SIG-M5 treated with dmso at 0.1 percent for 504 hours (cell line): ENCODE measurements at regions not wholly inside any gene's neighbourhood (a gene's known extent, or its start where the extent isn't known, plus 50 kb on each side); places are given as distances from the start of the nearest gene placed in this dataset.

Experiments
- DNase-seq: peaks from one replicate; lab custom pipeline; 2025; ENCODE audit not compliant: unreplicated experiment; lab: John Stamatoyannopoulos, UW

GRCh38 chr13:26838821-26839220, 78.2 kb upstream of the GPR12 start:
- no peak for DNase-seq

GRCh38 chr13:26837997-26838396, 77.4 kb upstream of the GPR12 start:
- peak; percentile 74 for DNase-seq

- DNase-seq, result no peak
Measured at GRCh38 chr13:26837102-26837501, 76.5 kb upstream of the GPR12 start.

GRCh38 chr13:26836626-26837025, 76.0 kb upstream of the GPR12 start:
- DNase-seq, result no peak

GRCh38 chr13:26834646-26835045, 74.1 kb upstream of the GPR12 start:
- no peak for DNase-seq

- DNase-seq, result no peak
Measured at GRCh38 chr13:26831336-26831908, 70.8 kb upstream of the GPR12 start.

GRCh38 chr13:26829716-26830115, 69.1 kb upstream of the GPR12 start:
- no peak for DNase-seq

- no peak for DNase-seq
Measured at GRCh38 chr13:26824581-26824980, 64.0 kb upstream of the GPR12 start.

GRCh38 chr13:26822146-26822545, 61.6 kb upstream of the GPR12 start:
- DNase-seq, result no peak

GRCh38 chr13:26821672-26822071, 61.1 kb upstream of the GPR12 start:
- no peak for DNase-seq

GRCh38 chr13:26820871-26821270, 60.3 kb upstream of the GPR12 start:
- no peak for DNase-seq

GRCh38 chr13:26819046-26819445, 58.5 kb upstream of the GPR12 start:
- DNase-seq, result no peak

- no peak for DNase-seq
Measured at GRCh38 chr13:26816881-26817280, 56.3 kb upstream of the GPR12 start.

GRCh38 chr13:26813980-26814348, 53.4 kb upstream of the GPR12 start:
- DNase-seq, result no peak

- DNase-seq, result no peak
Measured at GRCh38 chr13:26813321-26813979, 52.9 kb upstream of the GPR12 start.

- no peak for DNase-seq
Measured at GRCh38 chr13:26811581-26811980, 51.0 kb upstream of the GPR12 start.
